Right lobe of liver (tissue), 6 donors: ENCODE measurements at regions not wholly inside any gene's neighbourhood (a gene's known extent, or its start where the extent isn't known, plus 50 kb on each side); places are given as distances from the start of the nearest gene placed in this dataset.

Experiments
- ATAC-seq, 4 donors: fragments of 200-7000 bp; cut with Tn5 transposase; one replicate each; pipeline ENCODE4 v1.9.1; 2020; ENCODE audit warnings: mild to moderate bottlenecking in 4 of 4, moderate library complexity in 4 of 4
- DNase-seq, 3 donors: peaks; one replicate each; pipeline ENCODE4 v3.0.0-alpha.2; 2020
- H3K27ac ChIP-seq, 3 donors: fragments of 200-600 bp; one replicate each; pipeline ENCODE4 v1.8.0; 2022
- H3K27me3 ChIP-seq, 2 donors: fragments of 200-600 bp; one replicate each; pipeline ENCODE4 v1.8.0; 2022
- H3K36me3 ChIP-seq, 4 donors: fragments of 200-600 bp; sonication (generic) in 1 of 4; one replicate each; pipeline versions ENCODE4 v1.5.1 to v1.8.0; 2017 to 2022; ENCODE audit warnings: control low read depth in 1 of 4
- H3K4me1 ChIP-seq, 4 donors: fragments of 200-600 bp; sonication (generic) in 1 of 4; one replicate each; pipeline versions ENCODE4 v1.5.1 to v1.8.0; 2017 to 2022; ENCODE audit warnings: control low read depth in 1 of 4
- H3K4me3 ChIP-seq, 3 donors: fragments of 200-600 bp; one replicate each; pipeline ENCODE4 v1.8.0; 2022
- H3K9me3 ChIP-seq, 4 donors: fragments of 200-600 bp; sonication (generic) in 1 of 4; one replicate each; pipeline versions ENCODE4 v1.5.1 to v1.8.0; 2017 to 2022; ENCODE audit warnings: control low read depth in 1 of 4
- CTCF ChIP-seq, 4 donors: fragments of 200-600 bp in 3 of 4; fragments of 450-650 bp in 1 of 4; IDR thresholded peaks; one replicate each; pipeline versions ENCODE4 v1.5.1 to v1.8.0; 2016 to 2022; ENCODE audit warnings: antibody characterized with exemption in 4 of 4, mild to moderate bottlenecking in 2 of 4
- POLR2A ChIP-seq: fragments of 450-650 bp; IDR thresholded peaks from one replicate; pipeline ENCODE4 v1.6.1; 2017; ENCODE audit warnings: antibody characterized with exemption, mild to moderate bottlenecking
- WGBS: methylation state at CpG from one replicate; pipeline ENCODE4 v1.1.6; 2018; ENCODE audit warnings: low coverage, low lambda C conversion rate; ENCODE audit not compliant: insufficient coverage; ENCODE audit errors: missing lambda C conversion rate; 5-methylcytosine and 5-hydroxymethylcytosine counted together
- intact Hi-C, 2 donors: fragments of 100-400 bp; cut with DNase I; formaldehyde crosslinking; loops; one replicate each; pipeline versions ENCODE4 v1.11.2 to v1.14.1; 2022
- donor health status: DM: no; HTN: yes; CAD: no.
- donor health status: DM: no; HTN: no; CAD: no.
- donor health status: DM: no; HTN: no; CAD: no.
- donor health status: DM: no; HTN: yes; CAD: no.
- donor health status: DM: no; HTN: yes; CAD: no.

DNA sequence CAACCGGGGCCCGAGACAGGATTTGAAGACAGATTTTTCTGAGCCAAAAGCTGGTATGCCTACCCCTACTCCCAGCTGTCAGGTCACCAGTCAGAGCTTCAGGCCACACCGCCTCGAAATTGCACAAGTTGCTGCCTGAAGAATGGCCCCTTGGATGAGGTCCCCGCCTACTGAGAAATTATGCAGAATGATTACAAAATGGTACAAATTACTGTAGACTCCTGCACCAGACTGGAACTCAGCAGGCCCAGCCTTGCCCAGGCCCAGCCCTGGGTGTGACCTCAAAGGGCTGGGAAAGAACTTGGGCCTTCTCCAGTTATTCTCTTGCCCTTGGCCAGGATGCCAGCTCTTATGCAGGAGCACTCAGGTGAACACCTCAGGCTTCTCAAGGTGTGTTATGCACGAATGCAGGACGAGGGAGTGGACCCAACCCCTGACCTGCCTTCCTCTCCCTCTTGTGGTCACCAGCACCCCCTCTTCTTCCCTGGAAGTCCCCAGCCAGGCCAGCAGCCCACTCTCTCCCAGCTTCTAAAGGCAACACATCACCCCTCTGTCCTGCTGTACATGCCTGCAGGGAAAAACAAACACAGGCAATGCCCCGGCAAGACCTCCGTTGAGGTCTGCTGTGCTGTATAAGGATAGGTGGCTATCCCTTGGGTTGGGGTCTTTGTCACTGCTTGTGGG, 88.7 kb upstream of the NAA20 start:
- intact Hi-C loops = no loop called here
- no peak for DNase-seq
- Histone ChIP-seq H3K4me1 (peaks cover 0 to 4% (median 0%) of the 10 kb centered on the region in 4 donors), H3K27ac (no peak overlapping the region), H3K4me3 (no peak overlapping the region), H3K27me3 (no peaks in the 10 kb centered on the region), H3K36me3 (no peaks in the 10 kb centered on the region), H3K9me3 (no peaks in the 10 kb centered on the region)
- no peak for TF ChIP-seq CTCF (IDR thresholded peaks at IDR 0.05)
- TF ChIP-seq POLR2A = no peak
- WGBS = 100% methylated on average over 4 of the region's 9 CpGs
- ATAC-seq = no peak

GRCh38 chr20:19929012-19929360, 88.2 kb upstream of the NAA20 start:
- no peaks in the 10 kb centered on the region for H3K9me3 ChIP-seq
- no CpG with 5 or more reads among the region's 1 CpG for WGBS
- TF ChIP-seq CTCF (IDR thresholded peaks at IDR 0.05) (no peak), POLR2A (no peak)
- no peak overlapping the region for H3K4me3 ChIP-seq
- no peak for DNase-seq
- H3K27me3 ChIP-seq = no peaks in the 10 kb centered on the region
- H3K27ac ChIP-seq = no peak overlapping the region
- ATAC-seq = no peak
- no peaks in the 10 kb centered on the region for H3K36me3 ChIP-seq
- H3K4me1 ChIP-seq = peaks cover 0 to 4% (median 0%) of the 10 kb centered on the region in 4 donors
- intact Hi-C loops = no loop called here

DNA sequence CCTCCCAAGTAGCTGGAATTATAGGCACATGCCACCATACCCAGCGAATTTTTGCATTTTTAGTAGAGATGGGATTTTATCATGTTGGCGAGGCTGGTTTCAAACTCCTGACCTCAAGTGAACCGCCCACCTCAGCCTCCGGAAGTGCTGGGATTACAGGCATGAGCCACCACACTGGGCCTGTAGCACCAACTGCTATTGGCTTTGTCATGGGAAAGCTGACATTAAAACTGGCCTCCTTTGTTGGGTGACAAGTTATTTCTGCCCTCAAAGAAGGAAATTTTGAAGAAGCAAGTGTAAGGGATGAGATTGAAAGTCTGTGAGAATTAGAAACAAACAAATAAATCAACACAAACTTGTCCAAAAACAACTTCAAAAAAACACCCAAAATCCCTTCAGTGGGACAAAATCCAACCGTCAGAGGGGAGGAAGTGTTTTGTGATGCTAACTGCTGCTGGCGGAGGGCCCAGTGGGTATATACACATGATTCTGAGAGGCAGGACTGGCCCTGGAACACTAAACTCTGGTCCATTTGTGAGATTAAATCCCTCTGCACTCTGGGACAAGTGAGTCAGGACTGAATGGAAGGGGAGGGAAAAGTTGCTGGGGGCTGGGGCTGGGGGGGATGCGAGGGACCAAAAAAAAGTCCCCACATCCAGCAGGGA, 87.5 kb upstream of the NAA20 start:
- no peaks in the 10 kb centered on the region for H3K9me3 ChIP-seq
- H3K27me3 ChIP-seq = no peaks in the 10 kb centered on the region
- intact Hi-C loops = no loop called here
- WGBS = 63% methylated on average over 6 of the region's 7 CpGs
- no peaks in the 10 kb centered on the region for H3K36me3 ChIP-seq
- TF ChIP-seq CTCF (IDR thresholded peaks at IDR 0.05) = no peak
- TF ChIP-seq POLR2A = no peak
- no peak overlapping the region for H3K4me3 ChIP-seq
- peaks cover 0 to 4% (median 0%) of the 10 kb centered on the region in 4 donors for H3K4me1 ChIP-seq
- no peak for DNase-seq
- no peak overlapping the region for H3K27ac ChIP-seq
- no peak for ATAC-seq

DNA sequence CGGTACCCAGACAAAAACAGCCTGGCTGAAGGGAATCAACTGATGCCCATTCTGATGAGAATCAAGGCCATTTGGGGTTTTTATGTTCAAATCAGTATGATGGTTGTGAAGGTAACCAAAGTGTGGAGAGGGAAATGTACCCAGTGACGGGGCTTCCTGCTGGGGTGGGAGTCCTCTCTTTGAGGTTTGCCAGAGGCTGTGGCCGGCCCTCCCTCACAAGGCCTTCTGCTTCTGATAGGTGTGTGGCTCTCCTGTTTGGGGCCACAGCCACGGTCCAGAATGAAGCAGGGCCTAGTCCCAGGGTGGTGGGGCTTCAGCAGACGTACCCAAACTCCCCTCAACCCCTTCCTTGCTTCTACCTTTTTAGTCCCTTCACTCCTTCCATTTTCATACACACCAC, 86.7 kb upstream of the NAA20 start:
- no peak for ATAC-seq
- intact Hi-C loops = no loop called here
- WGBS = 67% methylated on average over 3 of the region's 5 CpGs

More for the DNA sequence above, 86.7 kb upstream of the NAA20 start:
- no peaks in the 10 kb centered on the region for H3K27me3 ChIP-seq
- DNase-seq = no peak
- H3K27ac ChIP-seq = no peak overlapping the region
- TF ChIP-seq POLR2A = no peak
- no peak for TF ChIP-seq CTCF (IDR thresholded peaks at IDR 0.05)
- no peaks in the 10 kb centered on the region for H3K36me3 ChIP-seq
- no peak overlapping the region for H3K4me3 ChIP-seq
- peaks cover 0 to 11% (median 2%) of the 10 kb centered on the region in 4 donors for H3K4me1 ChIP-seq
- H3K9me3 ChIP-seq = no peaks in the 10 kb centered on the region
